Ishikawa (cell line): ENCODE measurements at regions not wholly inside any gene's neighbourhood (a gene's known extent, or its start where the extent isn't known, plus 50 kb on each side); places are given as distances from the start of the nearest gene placed in this dataset.

Experiments used
- CEBPB ChIP-seq: IDR thresholded peaks from 2 replicates; pipeline ENCODE4 v1.6.1; 2012
- CREB1 ChIP-seq: IDR thresholded peaks from 2 replicates; pipeline ENCODE4 v1.6.1; 2012; ENCODE audit warnings: low read depth
- EGR1 ChIP-seq: IDR thresholded peaks from 2 replicates; pipeline ENCODE4 v1.6.1; 2012
- EP300 ChIP-seq: IDR thresholded peaks from 2 replicates; pipeline ENCODE4 v1.6.1; 2012; ENCODE audit warnings: borderline replicate concordance
- FOXM1 ChIP-seq: IDR thresholded peaks from 2 replicates; pipeline ENCODE4 v1.6.1; 2012; ENCODE audit warnings: low read depth, borderline replicate concordance
- NFIC ChIP-seq: IDR thresholded peaks from 2 replicates; pipeline ENCODE4 v1.6.1; 2012
- RAD21 ChIP-seq: IDR thresholded peaks from 2 replicates; pipeline ENCODE4 v1.6.1; 2012; ENCODE audit warnings: low read depth
- TAF1 ChIP-seq: IDR thresholded peaks from 2 replicates; pipeline ENCODE4 v1.6.1; 2012; ENCODE audit warnings: low read depth, mild to moderate bottlenecking
- TCF12 ChIP-seq: IDR thresholded peaks from 2 replicates; pipeline ENCODE4 v1.6.1; 2012; ENCODE audit warnings: low read depth
- TEAD4 ChIP-seq: IDR thresholded peaks from 2 replicates; pipeline ENCODE4 v1.6.1; 2012
- YY1 ChIP-seq: IDR thresholded peaks from 2 replicates; pipeline ENCODE4 v1.6.1; 2012; ENCODE audit warnings: low read depth
- ZBTB7A ChIP-seq: IDR thresholded peaks from 2 replicates; pipeline ENCODE4 v1.6.1; 2012; ENCODE audit warnings: low read depth
- TF ChIP-seq, protein P1 (sequence below): IDR thresholded peaks from 2 replicates; pipeline ENCODE4 v1.6.1; 2012
- TF ChIP-seq, protein P2 (sequence below): IDR thresholded peaks from 2 replicates; pipeline ENCODE4 v1.6.1; 2012
- TF ChIP-seq, protein P3 (sequence below): IDR thresholded peaks from 2 replicates; pipeline ENCODE4 v1.6.1; 2012; ENCODE audit warnings: low read depth, mild to moderate bottlenecking

GRCh38 chr9:93900971-93901861 lies 53.9 kb downstream of the BARX1 start:
- TF ChIP-seq, protein P1, sequence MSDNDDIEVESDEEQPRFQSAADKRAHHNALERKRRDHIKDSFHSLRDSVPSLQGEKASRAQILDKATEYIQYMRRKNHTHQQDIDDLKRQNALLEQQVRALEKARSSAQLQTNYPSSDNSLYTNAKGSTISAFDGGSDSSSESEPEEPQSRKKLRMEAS = no peak
- TF ChIP-seq YY1 = no peak
- TF ChIP-seq NFIC = no peak
- TF ChIP-seq EGR1 = no peak
- no peak for TF ChIP-seq FOXM1
- TF ChIP-seq CREB1 = no peak
- TF ChIP-seq TAF1 = no peak

GRCh38 chr9:93900436-93900819 lies 54.7 kb downstream of the BARX1 start:
- TF ChIP-seq NFIC = no peak
- TF ChIP-seq, protein P2, sequence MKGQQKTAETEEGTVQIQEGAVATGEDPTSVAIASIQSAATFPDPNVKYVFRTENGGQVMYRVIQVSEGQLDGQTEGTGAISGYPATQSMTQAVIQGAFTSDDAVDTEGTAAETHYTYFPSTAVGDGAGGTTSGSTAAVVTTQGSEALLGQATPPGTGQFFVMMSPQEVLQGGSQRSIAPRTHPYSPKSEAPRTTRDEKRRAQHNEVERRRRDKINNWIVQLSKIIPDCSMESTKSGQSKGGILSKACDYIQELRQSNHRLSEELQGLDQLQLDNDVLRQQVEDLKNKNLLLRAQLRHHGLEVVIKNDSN = no peak
- no peak for TF ChIP-seq EGR1
- TF ChIP-seq, protein P3, sequence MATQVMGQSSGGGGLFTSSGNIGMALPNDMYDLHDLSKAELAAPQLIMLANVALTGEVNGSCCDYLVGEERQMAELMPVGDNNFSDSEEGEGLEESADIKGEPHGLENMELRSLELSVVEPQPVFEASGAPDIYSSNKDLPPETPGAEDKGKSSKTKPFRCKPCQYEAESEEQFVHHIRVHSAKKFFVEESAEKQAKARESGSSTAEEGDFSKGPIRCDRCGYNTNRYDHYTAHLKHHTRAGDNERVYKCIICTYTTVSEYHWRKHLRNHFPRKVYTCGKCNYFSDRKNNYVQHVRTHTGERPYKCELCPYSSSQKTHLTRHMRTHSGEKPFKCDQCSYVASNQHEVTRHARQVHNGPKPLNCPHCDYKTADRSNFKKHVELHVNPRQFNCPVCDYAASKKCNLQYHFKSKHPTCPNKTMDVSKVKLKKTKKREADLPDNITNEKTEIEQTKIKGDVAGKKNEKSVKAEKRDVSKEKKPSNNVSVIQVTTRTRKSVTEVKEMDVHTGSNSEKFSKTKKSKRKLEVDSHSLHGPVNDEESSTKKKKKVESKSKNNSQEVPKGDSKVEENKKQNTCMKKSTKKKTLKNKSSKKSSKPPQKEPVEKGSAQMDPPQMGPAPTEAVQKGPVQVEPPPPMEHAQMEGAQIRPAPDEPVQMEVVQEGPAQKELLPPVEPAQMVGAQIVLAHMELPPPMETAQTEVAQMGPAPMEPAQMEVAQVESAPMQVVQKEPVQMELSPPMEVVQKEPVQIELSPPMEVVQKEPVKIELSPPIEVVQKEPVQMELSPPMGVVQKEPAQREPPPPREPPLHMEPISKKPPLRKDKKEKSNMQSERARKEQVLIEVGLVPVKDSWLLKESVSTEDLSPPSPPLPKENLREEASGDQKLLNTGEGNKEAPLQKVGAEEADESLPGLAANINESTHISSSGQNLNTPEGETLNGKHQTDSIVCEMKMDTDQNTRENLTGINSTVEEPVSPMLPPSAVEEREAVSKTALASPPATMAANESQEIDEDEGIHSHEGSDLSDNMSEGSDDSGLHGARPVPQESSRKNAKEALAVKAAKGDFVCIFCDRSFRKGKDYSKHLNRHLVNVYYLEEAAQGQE = no peak
- TF ChIP-seq EP300 = no peak
- TF ChIP-seq YY1 = no peak
- TF ChIP-seq TCF12 = no peak
- TF ChIP-seq ZBTB7A = no peak
- TF ChIP-seq, protein P1 = no peak
- no peak for TF ChIP-seq TAF1
- no peak for TF ChIP-seq CREB1
- no peak for TF ChIP-seq TEAD4
- TF ChIP-seq FOXM1 = no peak
- TF ChIP-seq CEBPB = no peak
- no peak for TF ChIP-seq RAD21

DNA sequence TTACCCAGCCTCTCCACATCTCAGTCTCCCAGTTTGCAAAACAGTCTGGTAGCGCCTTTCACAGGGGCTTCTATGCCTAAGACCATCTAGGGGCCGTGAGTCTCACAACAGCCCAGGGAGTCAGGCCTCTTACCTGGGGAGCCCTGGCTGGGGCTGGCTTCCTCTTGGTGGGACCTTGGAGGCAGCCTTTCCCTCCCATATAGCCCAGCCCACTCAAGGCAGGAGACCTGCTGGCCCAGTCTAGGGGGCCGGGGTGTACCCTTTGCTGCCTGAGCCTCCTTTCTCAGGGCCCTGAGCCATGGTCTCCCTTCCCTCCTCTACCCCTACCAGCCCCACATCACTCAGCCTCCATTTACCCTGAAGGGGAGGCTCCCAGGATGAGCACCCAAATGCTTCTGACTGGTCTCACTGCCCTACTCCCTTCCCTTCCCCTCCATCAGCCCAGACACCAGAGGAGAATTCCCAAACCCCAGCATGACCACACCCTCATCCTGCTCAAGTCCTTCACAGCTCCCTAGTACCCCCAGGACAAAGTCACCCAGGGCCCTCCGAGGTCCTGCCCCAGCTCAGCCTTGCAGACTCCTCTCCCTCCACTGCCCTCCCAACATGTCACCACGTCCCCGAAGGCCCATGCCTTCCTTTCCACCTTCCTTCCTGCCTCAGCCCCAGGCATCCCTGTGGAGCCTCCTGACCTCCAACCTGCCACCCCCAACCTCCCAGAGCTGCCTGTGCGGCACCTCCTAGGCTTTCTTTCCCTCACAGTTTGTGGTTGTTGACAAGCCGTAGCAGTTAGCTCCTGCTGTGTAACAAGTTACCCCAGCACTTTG lies 55.3 kb downstream of the BARX1 start:
- no peak for TF ChIP-seq CREB1

DNA sequence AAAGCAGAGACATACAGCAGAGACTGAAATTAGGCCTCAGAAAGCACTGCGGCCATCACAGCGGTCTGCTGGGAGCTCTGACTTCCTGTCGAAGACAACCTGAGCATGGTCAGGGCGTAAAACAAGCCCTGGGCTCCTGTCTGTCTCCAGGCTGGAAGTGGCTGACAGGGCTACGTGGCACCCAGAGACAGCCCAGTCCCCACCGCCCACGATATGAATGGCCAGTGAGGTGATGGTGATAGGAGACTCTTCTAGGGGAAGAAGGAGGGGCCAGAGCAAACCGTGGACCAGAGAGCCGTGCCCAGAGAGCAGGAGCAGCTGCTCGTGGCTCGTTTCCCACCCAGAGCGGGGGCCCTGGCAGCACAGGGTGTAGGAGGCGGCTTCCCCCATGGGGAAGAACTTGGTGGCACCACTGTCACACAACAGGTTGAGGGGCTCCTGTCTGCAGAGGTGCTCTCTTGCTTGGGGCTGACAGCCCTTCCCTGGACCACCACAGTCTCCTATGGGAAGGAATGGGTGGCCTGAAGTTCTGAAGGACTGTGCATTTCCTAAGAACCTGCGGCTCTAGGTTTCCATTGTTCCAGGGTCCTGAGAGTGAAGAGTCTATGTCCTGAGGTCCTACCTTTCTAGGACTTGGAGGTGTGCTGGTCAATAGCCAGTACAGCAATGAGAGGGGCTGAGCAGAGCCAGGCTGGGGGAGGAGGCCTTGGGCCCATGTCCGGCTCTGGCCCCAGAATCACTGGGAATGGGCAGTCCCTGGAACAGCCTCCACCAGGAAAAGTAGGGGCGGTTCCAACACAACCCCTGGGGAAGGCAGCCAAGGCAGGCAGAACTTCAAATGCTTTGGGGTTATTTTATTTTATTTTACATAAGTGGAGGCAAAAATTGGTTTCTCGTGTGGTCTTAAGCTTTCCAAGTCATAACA lies 56.4 kb downstream of the BARX1 start:
- no peak for TF ChIP-seq FOXM1
- TF ChIP-seq ZBTB7A = no peak
- no peak for TF ChIP-seq EP300
- no peak for TF ChIP-seq YY1
- TF ChIP-seq NFIC = no peak
- no peak for TF ChIP-seq TEAD4
- TF ChIP-seq EGR1 = no peak
- TF ChIP-seq, protein P1 = no peak
- TF ChIP-seq, protein P2 = no peak
- no peak for TF ChIP-seq CREB1
- TF ChIP-seq, protein P3 = no peak

- TF ChIP-seq TCF12 = no peak
- TF ChIP-seq, protein P2 = no peak
- TF ChIP-seq, protein P3 = no peak
- no peak for TF ChIP-seq NFIC
- no peak for TF ChIP-seq YY1
- TF ChIP-seq EP300 = no peak
- TF ChIP-seq CREB1 = no peak
- no peak for TF ChIP-seq RAD21
- TF ChIP-seq CEBPB = no peak
- no peak for TF ChIP-seq TAF1
- TF ChIP-seq EGR1 = no peak
These were observed 57.1 kb downstream of the BARX1 start for GRCh38 chr9:93898026-93898425.
